GM12874 (cell line): ENCODE measurements at regions not wholly inside any gene's neighbourhood (a gene's known extent, or its start where the extent isn't known, plus 50 kb on each side); places are given as distances from the start of the nearest gene placed in this dataset.

Experiments
- CTCF ChIP-seq: IDR thresholded peaks from 2 replicates; pipeline ENCODE4 v1.5.1; 2011; ENCODE audit warnings: low read depth, mild to moderate bottlenecking, control low read depth, low read length, moderate library complexity; ENCODE audit not compliant: insufficient read depth

GRCh38 chr4:187183826-187184225 lies 460.2 kb upstream of the FAT1 start:
- TF ChIP-seq CTCF: no peak

GRCh38 chr4:187184508-187184907 lies 460.9 kb upstream of the FAT1 start:
- TF ChIP-seq CTCF: no peak

- TF ChIP-seq CTCF: no peak
Observed at GRCh38 chr4:187188118-187188517, 464.5 kb upstream of the FAT1 start.

- TF ChIP-seq CTCF: no peak
Observed at GRCh38 chr4:187188741-187189140, 465.1 kb upstream of the FAT1 start.

- TF ChIP-seq CTCF: no peak
Observed at GRCh38 chr4:187190390-187190789, 466.7 kb upstream of the FAT1 start.

GRCh38 chr4:187191676-187192075 lies 468.0 kb upstream of the FAT1 start:
- no peak for TF ChIP-seq CTCF

GRCh38 chr4:187192266-187192665 lies 468.6 kb upstream of the FAT1 start:
- TF ChIP-seq CTCF: no peak

GRCh38 chr4:187193141-187193540 lies 469.5 kb upstream of the FAT1 start:
- TF ChIP-seq CTCF: no peak
